ENCODE measurements at regions not wholly inside any gene's neighbourhood (a gene's known extent, or its start where the extent isn't known, plus 50 kb on each side); places are given as distances from the start of the nearest gene placed in this dataset.

DNA sequence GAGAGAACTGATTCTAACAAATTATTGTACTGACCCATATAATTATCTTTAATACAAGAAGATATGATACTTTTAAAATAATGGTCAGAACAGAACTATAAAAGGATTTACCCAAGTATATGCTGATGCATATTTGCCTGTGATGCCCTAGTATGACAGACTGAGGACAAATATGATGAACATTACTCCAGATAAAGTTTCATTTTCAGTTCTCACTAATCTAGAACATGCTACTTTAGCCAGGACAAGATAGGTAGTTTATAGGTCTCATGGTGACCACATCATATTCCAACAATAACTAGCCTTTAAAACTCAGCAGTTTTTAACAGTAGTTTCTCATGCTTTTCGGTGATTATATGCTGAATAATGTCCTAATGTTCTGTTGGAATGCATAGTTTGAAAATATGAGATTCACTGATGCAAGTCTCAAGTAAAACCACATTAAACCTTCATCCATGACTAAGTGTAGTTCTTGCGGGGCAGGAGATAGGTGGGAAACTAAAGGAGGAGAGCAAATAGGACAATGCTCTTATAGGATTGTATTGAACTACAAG, 295.2 kb upstream of the AGA start:
- H3K36me3 ChIP-seq (ENCODE audit: control insufficient read depth in 1 of 2, insufficient read depth in 2 of 2, low read length in 2 of 2) = no peaks in the 10 kb centered on the region
- no peak overlapping the region for H3K4me3 ChIP-seq (replicated peaks in 1 of 2; ENCODE audit: low read depth in 1 of 2, low read length in 2 of 2)
- DNase-seq (ENCODE audit: low read depth, low spot score) (no peak), ATAC-seq (no peak)
- TF ChIP-seq, protein P1, sequence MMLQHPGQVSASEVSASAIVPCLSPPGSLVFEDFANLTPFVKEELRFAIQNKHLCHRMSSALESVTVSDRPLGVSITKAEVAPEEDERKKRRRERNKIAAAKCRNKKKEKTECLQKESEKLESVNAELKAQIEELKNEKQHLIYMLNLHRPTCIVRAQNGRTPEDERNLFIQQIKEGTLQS (IDR thresholded peaks at IDR 0.05) = no peak
- TF ChIP-seq SIN3A (IDR thresholded peaks at IDR 0.05; ENCODE audit: low read depth) (no peak), YY1 (IDR thresholded peaks at IDR 0.05; ENCODE audit: extremely low read depth, insufficient replicate concordance, low read depth, low read length) (no peak), ZFX (IDR thresholded peaks at IDR 0.05) (no peak), TCF7L2 (IDR thresholded peaks at IDR 0.05; ENCODE audit: borderline replicate concordance, extremely low read depth, insufficient read depth, insufficient read length) (no peak)
- TF ChIP-seq, protein P2, sequence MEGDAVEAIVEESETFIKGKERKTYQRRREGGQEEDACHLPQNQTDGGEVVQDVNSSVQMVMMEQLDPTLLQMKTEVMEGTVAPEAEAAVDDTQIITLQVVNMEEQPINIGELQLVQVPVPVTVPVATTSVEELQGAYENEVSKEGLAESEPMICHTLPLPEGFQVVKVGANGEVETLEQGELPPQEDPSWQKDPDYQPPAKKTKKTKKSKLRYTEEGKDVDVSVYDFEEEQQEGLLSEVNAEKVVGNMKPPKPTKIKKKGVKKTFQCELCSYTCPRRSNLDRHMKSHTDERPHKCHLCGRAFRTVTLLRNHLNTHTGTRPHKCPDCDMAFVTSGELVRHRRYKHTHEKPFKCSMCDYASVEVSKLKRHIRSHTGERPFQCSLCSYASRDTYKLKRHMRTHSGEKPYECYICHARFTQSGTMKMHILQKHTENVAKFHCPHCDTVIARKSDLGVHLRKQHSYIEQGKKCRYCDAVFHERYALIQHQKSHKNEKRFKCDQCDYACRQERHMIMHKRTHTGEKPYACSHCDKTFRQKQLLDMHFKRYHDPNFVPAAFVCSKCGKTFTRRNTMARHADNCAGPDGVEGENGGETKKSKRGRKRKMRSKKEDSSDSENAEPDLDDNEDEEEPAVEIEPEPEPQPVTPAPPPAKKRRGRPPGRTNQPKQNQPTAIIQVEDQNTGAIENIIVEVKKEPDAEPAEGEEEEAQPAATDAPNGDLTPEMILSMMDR (IDR thresholded peaks at IDR 0.05 in 2 of 3, conservative IDR thresholded peaks at IDR 0.05 in 1 of 3; ENCODE audit: borderline replicate concordance in 1 of 3, insufficient read depth in 1 of 3, low read depth in 2 of 3, low read length in 2 of 3) = no peak
- TF ChIP-seq, protein P3, sequence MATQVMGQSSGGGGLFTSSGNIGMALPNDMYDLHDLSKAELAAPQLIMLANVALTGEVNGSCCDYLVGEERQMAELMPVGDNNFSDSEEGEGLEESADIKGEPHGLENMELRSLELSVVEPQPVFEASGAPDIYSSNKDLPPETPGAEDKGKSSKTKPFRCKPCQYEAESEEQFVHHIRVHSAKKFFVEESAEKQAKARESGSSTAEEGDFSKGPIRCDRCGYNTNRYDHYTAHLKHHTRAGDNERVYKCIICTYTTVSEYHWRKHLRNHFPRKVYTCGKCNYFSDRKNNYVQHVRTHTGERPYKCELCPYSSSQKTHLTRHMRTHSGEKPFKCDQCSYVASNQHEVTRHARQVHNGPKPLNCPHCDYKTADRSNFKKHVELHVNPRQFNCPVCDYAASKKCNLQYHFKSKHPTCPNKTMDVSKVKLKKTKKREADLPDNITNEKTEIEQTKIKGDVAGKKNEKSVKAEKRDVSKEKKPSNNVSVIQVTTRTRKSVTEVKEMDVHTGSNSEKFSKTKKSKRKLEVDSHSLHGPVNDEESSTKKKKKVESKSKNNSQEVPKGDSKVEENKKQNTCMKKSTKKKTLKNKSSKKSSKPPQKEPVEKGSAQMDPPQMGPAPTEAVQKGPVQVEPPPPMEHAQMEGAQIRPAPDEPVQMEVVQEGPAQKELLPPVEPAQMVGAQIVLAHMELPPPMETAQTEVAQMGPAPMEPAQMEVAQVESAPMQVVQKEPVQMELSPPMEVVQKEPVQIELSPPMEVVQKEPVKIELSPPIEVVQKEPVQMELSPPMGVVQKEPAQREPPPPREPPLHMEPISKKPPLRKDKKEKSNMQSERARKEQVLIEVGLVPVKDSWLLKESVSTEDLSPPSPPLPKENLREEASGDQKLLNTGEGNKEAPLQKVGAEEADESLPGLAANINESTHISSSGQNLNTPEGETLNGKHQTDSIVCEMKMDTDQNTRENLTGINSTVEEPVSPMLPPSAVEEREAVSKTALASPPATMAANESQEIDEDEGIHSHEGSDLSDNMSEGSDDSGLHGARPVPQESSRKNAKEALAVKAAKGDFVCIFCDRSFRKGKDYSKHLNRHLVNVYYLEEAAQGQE (IDR thresholded peaks at IDR 0.05; ENCODE audit: low read depth) = no peak
- H3K9ac ChIP-seq (ENCODE audit: low read length) = no peak overlapping the region
- H3K27me3 ChIP-seq (ENCODE audit: insufficient read depth, low read length) = no peaks in the 10 kb centered on the region
- no peaks in the 10 kb centered on the region for H4K20me1 ChIP-seq (ENCODE audit: insufficient read depth)
- ChIA-PET CTCF (no interaction called here), RAD21 (ENCODE audit: low non-redundant PET in 1 of 2, low total read pairs in 2 of 2, uncharacterized antibody in 2 of 2, unreplicated experiment in 2 of 2) (no interaction called here), POLR2A (no interaction called here)
- H3K9me3 ChIP-seq (ENCODE audit: control insufficient read depth in 1 of 2, insufficient read depth in 1 of 2, low read depth in 1 of 2, low read length in 2 of 2) = no peaks in the 10 kb centered on the region
- H2AFZ ChIP-seq (ENCODE audit: low read depth, low read length, poor library complexity, severe bottlenecking) = no peak overlapping the region
- H3K4me1 ChIP-seq (ENCODE audit: control insufficient read depth in 1 of 2, insufficient read depth in 2 of 2, low read length in 2 of 2) = no peaks in the 10 kb centered on the region
- BruUV-seq (replicated peaks) = no TSS peak
- no peak overlapping the region for H3K27ac ChIP-seq (ENCODE audit: low read depth, low read length)
- intact Hi-C loops (cut with micrococcal nuclease) = no loop called here
- no peak overlapping the region for H3K4me2 ChIP-seq (ENCODE audit: low read length)
- H3K79me2 ChIP-seq (ENCODE audit: insufficient read depth, low read length) = no peaks in the 10 kb centered on the region
- H3K9me2 ChIP-seq (ENCODE audit: insufficient read depth) = no peaks in the 10 kb centered on the region

Data from HCT116 (cell line).